HG03439 (cell line): ENCODE measurements at regions not wholly inside any gene's neighbourhood (a gene's known extent, or its start where the extent isn't known, plus 50 kb on each side); places are given as distances from the start of the nearest gene placed in this dataset.
"Not testable (repeated sequence)": the region's sequence is repeated elsewhere in the genome, so short reads cannot be mapped to it uniquely, and the experiment has no call there.

Experiments
- ATAC-seq: cut with Tn5 transposase; IDR thresholded peaks from one replicate; pipeline ENCODE4 v1.9.1; 2021; ENCODE audit warnings: mild to moderate bottlenecking, moderate library complexity; ENCODE audit not compliant: unreplicated experiment

GRCh38 chr16:29138698-29139097 is 153.8 kb downstream of the LAT start:
- not testable (repeated sequence) for ATAC-seq

GRCh38 chr16:29137894-29138662 is 153.2 kb downstream of the LAT start:
- ATAC-seq = not testable (repeated sequence)

GRCh38 chr16:29137461-29137860 is 152.6 kb downstream of the LAT start:
- not testable (repeated sequence) for ATAC-seq

GRCh38 chr16:29136916-29137315 is 152.1 kb downstream of the LAT start:
- not testable (repeated sequence) for ATAC-seq

GRCh38 chr16:29136046-29136696 is 151.3 kb downstream of the LAT start:
- ATAC-seq = not testable (repeated sequence)

- not testable (repeated sequence) for ATAC-seq
These were observed 150.2 kb downstream of the LAT start for GRCh38 chr16:29135098-29135497.

- not testable (repeated sequence) for ATAC-seq
These were observed 149.0 kb downstream of the LAT start for GRCh38 chr16:29133681-29134430.

- ATAC-seq = not testable (repeated sequence)
These were observed 148.0 kb downstream of the LAT start for GRCh38 chr16:29132869-29133268.

- not testable (repeated sequence) for ATAC-seq
These were observed 147.6 kb downstream of the LAT start for GRCh38 chr16:29132444-29132843.

- ATAC-seq = not testable (repeated sequence)
These were observed 146.3 kb downstream of the LAT start for GRCh38 chr16:29130901-29131851.

- ATAC-seq = not testable (repeated sequence)
These were observed 145.4 kb downstream of the LAT start for GRCh38 chr16:29130131-29130711.

- ATAC-seq = not testable (repeated sequence)
These were observed 144.7 kb downstream of the LAT start for GRCh38 chr16:29129458-29130038.

GRCh38 chr16:29128732-29129457 is 144.0 kb downstream of the LAT start:
- not testable (repeated sequence) for ATAC-seq

GRCh38 chr16:29127806-29128420 is 143.1 kb downstream of the LAT start:
- not testable (repeated sequence) for ATAC-seq

GRCh38 chr16:29126616-29127015 is 141.8 kb downstream of the LAT start:
- no peak for ATAC-seq

GRCh38 chr16:29126057-29126494 is 141.2 kb downstream of the LAT start:
- ATAC-seq = no peak

GRCh38 chr16:29124828-29125227 is 140.0 kb downstream of the LAT start:
- no peak for ATAC-seq

GRCh38 chr16:29124162-29124561 is 139.3 kb downstream of the LAT start:
- ATAC-seq = not testable (repeated sequence)
